Right lung (tissue), 2 donors: ENCODE measurements at regions not wholly inside any gene's neighbourhood (a gene's known extent, or its start where the extent isn't known, plus 50 kb on each side); places are given as distances from the start of the nearest gene placed in this dataset.

Source experiments
- DNase-seq, 2 donors: peaks; one replicate each; pipeline ENCODE4 v3.0.0-alpha.2; 2013

DNA sequence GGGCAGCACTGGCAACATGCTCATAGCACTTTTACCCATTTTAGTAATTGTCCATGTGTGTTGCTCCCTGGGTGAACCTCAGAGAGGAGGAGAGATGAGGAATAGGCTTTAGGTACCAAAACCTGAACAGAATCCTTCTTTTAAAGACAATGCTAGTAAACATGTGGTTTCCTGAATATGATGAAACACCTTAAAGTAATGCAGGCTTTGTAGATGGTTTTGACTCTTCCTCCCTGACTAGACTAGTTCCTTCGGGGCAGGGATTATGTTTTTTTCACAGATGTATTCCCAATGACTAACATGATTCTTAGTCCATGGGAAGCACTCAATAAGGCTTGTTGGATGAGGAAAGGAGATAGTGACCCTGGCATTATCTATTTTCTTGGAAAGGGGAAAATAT lies 367.6 kb upstream of the JAG1 start:
- DNase-seq = no peak

DNA sequence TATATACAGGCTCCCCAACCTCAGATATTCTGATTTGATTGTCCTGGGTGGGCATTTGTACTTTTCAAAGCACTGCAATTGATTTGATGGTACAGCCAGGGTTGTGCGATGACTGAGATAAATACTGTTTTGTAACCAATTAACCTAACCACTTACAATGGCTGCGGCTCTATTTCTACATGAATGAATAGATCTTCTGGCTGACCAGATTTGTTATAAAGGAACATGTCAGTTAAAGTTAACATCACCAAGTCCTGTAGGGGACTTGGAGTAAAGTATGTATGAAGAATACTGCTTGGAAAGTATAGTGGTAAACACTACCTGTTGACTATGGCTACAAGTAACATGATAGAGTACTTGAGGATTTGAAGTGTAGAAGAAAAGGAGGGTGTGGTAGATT lies 369.2 kb upstream of the JAG1 start:
- no peak for DNase-seq

DNA sequence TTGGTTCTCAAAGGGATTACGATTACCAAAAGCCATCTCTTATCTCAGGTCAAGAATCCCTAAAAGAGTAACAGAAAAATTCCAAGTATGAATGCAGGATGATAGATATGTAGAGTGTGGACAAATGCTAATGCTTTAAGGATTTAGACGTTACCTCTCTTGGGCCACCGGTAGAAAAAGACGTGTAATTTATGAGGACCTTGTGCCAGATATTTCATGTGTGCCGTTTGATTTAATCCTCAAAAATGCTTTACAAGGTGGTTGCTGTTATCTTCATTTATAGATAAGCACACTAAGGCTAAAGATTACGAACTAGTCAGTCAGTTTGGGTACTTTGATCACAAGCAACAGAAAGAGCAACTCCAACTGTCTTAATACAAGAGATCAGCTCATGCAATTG lies 370.8 kb upstream of the JAG1 start:
- DNase-seq = no peak

DNA sequence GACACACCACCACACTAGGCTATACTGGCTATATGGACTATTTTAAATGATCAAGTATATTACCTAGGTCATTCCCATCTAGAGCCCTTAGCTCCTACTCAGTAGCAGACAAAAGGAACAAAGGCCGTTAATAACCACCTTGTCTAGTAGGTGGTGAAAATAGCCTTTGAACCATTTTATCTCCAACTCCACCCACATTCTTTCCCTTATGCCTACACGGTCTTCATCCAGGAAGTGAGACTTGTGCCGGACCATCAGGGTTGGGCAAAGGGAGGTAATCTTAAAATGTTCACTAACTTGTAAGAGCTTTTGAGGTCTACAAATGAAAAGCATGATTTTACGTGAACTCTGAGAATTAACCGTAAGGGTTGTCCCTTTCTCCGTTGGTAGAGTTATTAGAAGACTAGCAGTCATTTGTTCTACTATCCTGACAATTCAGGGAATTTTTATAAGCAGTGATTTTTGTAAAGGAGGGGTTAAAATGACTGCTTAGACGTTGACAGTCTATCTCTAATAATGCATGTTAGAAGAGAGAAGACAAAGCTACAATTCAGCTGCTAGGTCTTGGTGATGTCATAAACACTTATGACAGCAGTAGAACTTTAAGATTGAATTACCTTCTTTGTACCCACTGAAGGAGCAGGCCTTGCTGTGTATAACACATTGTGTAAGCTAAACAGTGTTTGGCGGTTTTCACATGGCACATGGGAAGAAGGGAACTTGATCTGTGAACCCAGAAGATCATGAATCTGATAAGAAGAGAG lies 371.8 kb upstream of the JAG1 start:
- DNase-seq = no peak

DNA sequence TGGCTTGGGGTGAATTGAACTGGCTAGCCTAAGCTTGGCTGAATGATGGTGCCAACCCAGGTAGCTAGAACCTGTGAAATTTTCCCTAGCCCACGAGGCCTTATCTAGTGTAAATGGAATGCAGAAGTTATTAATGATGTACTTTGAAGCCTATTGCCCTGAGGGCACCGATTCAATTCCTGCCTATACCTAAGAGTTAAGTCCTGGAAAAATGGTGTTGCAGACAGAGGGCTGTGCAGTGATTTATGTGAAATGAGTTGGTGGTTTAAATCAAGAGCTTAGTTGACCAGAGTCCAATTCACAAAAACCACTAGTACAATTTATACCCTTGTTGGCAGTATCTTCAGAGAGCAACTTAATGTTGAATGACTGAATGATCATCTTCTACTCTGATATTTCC lies 373.8 kb upstream of the JAG1 start:
- no peak for DNase-seq

DNA sequence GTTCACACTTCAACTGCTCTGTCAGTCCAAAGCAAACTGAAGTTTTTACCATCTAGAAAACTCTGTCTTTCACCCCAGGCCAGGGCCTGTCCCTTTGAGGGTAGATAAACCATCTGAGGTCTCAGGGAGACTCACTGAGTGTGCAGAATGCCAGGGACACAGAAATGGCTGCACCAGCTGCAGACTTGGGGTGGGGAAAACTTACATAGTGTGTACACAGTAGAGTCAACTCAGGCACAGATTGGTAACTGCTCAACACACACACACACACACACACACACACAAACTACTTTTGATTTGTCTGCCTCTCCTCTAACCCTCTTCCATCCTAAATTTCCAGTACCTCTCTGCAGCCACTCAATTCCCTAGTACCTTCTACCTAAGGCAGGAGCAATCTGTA lies 374.9 kb upstream of the JAG1 start:
- DNase-seq = no peak

DNA sequence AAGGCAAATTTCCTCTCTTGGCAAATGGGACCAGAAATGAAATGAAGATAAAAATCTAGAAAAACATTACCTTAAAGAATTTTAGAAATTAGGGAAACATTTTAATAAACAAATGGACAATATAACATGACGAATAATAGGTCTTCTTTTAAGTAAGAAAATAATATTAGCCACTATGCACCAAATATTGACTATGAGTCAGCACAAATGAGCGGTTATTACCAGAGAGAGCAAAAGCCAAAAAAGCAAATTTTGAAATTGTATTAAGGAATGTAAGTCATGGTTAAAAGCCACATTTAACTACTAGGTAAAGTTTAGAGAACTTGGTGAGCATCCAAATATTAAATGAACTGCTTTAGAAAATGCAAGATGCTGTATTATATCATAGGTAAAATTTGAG lies 376.6 kb upstream of the JAG1 start:
- no peak for DNase-seq

DNA sequence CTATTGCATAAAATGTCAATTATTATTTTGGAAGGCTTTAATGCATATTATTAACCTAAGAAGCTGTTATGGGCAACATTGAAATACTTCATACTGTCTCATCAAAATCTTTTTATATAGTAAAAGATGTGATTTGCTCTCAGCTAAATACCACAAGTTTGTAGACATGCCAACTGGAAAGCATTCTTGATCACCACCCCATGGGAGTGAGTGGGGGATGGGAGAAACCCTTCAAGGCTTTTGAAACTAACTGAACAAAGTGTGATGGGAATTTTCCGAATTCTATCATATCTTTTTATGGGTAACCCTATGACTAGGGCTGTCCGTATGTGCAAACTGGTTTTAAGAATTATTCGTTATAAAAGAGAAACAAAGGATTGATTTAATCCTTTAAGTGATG lies 377.3 kb upstream of the JAG1 start:
- no peak for DNase-seq

DNA sequence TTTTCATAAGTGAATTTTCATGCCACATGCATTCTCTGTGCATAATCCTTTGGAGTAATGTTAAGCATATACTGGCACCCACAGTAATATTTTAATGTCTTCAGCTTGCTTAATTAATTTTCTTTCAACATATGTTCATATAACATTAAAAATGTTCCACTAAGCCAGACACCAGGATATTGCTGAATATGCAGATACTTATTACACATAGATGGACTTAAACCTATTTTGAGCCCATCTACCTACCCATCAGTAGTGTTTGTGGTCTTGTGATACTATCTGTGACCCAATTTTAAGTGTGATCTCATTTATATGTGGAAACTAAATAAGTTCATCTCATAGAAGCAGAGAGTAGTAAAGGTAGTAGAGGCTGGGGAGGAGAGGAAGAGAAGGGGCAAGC lies 379.5 kb upstream of the JAG1 start:
- no peak for DNase-seq

DNA sequence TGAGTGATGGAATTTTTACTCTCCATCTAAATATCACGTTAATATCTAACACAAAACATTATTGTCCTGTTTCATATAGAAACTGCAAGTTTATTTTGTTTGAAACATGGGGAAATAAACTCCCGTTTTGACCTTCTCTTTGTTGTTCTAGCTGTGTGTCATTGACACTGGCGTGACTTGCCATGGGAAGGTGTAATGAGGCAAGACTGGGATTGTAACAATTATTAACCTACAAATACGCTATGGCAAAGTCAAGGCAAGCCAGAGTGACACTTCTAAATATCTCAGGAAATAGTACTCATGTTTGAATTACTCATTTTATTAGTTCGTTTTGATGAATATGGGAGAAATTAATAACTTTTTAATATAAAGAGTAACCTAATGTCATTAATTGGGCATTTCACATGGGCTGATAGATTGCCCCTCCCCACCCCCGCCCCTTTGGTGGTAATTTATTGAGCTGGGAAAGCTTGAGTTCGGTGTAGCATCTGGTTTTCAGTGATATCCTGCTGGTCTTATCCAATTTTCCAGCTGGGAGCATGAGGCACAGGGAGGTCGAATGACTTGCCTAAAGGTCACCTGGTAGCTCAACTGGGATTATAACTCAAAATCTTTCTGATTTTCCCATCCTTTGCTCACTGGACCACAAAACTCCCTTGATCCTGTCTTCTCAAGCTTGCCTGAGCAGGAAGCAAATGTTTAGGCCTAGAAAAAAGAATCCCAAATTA lies 380.6 kb upstream of the JAG1 start:
- DNase-seq = no peak

DNA sequence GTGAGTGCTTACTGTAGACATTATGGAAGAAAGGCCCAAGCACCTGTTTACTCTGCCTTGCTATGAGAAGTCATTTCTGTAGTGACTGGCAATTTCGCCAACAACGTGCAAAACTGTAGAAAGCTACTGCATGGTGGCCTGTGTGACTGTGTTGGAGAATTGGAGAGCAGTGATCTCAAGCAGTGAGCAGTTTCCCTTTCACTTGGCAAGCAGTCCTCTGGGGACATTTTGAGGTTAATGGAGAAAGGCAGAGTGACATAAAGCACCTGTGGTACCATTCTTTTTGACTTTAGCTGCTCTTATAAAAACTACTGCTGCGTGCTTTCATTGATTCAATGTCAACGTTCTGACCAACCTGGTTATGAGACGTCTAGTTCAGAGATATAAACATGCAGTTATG lies 382.6 kb upstream of the JAG1 start:
- DNase-seq = no peak

DNA sequence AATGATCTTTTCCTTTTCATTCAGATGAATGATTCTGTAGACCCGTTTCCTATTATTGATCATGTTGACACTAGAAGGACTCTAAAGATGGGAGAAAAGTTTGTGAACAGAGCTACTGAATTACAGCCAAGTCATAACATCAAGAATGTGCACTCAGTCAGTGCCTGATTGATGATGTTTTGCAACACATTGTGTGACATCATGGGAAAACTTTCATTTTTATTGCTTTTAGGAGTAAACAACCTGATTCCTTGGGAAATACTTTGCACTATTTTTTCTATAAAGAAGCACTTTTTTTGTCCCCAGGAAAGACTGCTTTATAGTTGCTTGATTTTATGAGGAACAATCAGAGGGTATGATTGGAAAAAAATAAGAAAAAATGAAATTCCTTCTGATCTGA lies 383.8 kb upstream of the JAG1 start:
- DNase-seq = no peak

DNA sequence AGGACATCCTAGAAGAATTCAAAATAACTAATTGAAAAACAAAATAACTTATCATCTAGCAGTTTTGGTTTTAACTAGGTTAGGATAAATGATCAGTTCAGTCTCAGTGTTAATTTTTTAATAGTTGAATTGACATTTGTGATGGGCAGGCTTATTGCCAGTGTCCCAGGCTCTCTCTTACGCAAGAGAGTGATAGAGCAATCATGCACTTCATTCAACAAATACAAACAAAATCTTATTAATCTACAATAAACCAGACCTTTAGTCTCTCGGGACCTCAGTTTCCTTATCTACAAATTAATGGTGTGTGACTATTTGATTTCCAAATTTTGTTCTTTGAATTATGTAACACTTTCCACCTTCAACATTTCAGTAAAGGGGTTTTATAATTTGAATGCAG lies 385.9 kb upstream of the JAG1 start:
- no peak for DNase-seq

DNA sequence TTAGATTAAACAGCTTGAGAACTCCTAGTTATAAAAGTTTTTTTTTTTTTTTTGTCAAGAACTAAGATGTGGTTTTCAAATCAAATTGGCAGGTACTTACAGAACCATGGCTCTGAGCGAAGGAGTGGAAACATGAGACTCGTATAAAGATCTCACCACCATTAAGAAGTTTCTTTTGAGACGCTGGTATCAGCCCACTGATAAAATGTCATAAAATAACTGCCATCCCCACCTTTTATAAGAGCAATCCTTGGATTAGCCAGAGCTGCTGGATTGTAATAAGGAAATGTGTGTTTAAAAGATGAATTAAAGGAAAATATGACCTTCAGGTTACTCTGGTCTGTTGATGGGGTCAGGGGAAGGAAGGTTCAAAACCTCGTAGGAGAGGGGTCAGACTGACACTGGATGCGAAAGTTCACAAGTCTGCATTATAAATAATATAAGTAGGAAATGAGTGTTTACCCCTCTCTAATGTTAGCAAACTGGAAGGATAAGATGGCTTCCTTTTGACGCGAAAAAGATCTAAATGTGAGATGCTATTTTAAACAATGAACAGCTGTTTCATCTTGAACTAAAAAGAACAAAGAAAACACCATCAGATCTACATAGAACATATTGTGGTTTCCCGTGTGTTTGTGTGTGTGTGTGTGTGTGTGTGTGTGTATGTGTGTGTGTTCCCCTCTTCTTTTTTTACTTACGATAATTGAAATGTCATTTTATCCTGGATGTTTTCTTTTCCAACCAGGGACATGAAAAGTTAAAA lies 386.8 kb upstream of the JAG1 start:
- no peak for DNase-seq

DNA sequence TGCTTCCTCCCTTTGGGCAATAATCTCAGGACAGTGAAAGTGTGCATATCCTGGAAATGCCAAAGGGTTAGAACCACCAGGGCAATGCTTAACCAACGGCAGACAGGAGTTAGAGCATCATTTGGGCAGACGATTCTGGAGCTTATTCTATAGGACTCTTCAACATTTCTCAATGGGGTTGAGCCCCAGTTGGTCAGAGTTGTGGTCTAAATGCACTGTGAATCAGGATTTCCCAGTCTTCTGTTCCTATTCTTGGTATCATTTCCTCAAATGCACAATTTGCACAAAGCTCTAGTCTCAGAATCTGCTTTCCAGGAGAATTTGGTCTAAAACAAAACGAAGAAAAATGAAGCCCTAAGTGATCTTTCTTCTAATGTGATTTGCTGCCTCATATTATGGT lies 389.6 kb upstream of the JAG1 start:
- no peak for DNase-seq

DNA sequence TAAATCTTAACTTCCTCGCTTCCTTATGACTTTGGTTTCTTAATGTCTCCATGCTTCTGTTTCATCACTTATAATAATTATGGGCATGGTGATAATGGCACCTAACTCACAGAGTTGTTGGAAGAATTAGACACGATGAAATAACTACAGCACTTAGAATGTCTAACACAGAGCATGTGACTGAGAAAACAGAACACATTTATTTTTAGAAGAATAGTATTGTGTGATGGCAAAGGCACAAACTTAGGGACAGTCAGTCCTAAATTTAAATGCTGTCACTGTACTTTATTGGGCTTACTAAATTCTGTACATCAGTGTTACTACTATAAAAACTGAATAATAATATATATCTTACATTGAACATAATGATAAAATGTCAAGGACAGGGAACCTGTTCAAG lies 391.1 kb upstream of the JAG1 start:
- no peak for DNase-seq

DNA sequence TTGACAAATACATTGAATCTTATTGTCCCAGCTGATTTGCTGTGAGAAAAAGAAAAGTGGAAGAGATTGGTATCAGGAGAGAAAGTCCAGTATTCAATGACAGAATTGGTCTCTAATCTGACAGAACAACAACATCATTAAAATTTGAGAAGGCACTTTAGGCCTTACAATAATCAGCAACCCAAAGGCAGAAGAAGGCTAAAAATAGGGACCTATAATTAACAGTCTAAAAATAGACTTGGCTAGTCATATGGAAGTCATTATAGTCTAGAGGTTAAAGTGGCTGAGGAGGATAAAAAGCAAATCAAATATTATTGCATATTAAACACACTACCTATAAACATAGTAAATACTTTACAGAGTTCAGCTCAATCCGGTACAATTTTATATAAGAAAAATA lies 393.6 kb upstream of the JAG1 start:
- DNase-seq = no peak

DNA sequence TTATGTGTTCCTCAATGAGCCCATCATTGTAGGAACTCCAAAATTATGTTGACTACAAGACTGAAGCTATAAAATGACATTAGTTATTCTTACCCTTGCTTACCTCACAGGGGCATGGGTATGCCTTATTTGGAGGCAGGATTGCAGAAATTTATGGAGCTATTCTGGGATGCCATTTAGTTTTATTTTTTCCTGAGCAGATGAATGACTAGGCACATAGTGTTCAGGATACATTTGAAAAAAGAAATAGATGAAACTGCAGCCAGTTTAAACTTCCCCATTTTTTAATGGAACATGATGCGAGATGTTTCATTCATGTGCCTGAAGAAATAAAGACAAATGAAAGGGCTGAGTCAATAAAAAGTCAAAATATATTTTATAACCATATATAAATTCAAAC lies 399.2 kb upstream of the JAG1 start:
- DNase-seq = no peak

DNA sequence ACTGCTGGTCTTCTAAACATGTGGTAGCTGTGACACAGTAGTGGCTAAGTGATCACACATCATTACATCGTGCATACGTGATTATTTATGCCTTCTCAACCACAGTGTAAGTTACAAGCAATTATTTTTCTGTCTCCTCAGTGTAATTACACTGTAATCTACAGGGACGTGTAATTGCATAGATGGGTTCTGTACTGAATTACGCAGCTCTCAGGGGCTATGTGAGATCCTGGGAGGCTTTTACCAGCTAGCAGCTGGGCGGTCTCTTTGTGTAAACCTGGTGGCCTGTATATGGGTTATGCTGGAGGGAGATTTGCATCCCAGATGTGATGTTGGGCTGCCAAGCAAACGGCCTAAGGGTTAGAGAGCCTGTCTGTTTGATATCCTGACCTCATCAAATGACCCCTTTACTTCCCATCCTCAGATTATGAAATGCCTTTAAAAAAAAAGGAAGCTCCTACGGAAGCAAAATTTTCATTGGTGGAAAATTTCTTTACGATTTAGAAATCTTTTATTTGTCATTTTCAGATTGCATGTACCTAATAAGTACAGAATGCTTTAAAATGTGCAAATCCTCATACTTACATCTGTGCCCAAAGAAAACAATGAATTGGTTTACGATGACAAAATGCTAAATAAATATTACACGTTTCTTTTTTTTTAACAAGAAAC lies 402.8 kb upstream of the JAG1 start:
- no peak for DNase-seq

DNA sequence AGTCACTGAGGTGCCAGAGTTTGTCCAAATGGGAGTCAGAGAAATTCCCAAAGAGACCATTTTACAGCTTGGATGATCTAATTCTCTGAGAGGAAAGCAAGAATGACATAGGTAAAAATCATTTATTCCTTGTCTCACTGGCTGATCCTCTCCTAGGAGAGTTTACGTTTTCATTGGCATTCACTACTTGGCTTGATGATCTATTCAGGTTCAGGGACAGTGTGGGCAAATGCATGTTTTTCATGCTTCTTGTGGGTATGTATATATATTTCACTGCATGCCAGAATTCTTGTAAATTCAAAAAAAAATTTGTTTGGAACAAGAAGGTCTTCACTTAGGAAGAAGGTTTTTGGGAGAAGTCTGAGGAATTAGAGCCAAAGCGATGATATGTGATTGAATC lies 403.4 kb upstream of the JAG1 start:
- DNase-seq = no peak

DNA sequence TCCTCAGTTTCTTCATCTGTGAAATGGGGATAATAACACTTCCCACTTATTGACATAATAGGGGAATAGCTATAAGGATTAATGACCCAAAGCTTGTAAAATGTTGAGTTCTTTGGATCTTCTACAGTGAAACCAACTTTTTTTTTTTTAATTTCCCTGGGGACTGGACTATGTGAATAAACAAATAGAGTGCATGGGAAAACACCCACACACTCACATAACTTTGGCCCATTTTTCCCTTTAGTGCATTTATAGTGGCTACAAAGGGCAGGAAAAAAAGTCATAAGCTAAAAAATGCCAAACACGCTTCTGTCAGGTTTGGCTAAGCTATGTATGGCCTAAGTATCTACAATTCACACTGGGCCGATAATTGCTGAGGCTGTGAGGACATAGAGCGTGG lies 406.2 kb upstream of the JAG1 start:
- no peak for DNase-seq

DNA sequence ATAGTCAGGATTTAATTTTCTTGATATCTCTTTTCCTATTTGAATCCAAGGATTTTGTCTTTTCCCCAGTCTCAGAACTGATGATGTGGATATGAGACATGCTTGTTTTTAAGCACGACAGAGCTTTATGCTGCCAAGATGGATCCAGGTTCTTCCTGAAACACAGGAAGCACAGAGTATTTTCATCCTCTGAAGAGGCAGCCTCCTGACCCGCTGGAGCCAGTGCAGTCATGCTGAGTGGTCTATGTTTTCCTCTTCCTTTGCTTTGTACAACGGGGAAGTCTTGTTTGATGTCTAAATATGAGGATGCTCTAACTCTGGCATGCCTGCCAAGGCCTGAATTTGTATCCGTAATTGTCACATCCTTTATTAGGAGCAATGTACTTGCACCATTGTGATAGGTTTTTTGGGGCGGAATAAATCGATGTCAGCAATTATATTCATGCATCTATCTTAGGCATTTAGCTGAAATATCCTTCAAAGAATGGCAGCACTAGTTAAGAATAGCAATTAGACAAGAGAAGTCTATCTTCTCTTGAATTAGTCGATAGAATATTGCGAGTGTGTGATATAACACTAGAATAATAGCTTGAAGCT lies 407.1 kb upstream of the JAG1 start:
- no peak for DNase-seq
